ENCODE measurements at regions not wholly inside any gene's neighbourhood (a gene's known extent, or its start where the extent isn't known, plus 50 kb on each side); places are given as distances from the start of the nearest gene placed in this dataset.

DNA sequence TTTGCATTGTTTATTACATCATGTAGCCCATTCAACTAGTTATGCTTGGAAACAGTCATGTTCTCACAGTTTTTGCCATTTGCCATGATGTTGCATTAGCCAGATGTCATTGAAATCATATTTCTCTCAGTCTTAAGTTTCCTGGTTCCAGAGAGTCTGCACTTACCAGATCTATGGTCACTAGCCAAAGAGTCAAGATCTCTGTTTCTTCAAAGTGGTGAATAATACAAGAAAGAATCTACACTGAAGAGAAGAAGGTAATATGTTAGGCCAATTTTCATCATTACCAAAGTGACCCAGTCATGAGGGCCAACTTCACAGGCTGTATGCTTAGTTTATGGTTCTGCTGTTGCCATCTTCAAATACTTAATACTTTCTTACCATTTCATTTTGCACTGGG is 89.0 kb upstream of the PHYHIPL start:
- TF ChIP-seq, protein P1, sequence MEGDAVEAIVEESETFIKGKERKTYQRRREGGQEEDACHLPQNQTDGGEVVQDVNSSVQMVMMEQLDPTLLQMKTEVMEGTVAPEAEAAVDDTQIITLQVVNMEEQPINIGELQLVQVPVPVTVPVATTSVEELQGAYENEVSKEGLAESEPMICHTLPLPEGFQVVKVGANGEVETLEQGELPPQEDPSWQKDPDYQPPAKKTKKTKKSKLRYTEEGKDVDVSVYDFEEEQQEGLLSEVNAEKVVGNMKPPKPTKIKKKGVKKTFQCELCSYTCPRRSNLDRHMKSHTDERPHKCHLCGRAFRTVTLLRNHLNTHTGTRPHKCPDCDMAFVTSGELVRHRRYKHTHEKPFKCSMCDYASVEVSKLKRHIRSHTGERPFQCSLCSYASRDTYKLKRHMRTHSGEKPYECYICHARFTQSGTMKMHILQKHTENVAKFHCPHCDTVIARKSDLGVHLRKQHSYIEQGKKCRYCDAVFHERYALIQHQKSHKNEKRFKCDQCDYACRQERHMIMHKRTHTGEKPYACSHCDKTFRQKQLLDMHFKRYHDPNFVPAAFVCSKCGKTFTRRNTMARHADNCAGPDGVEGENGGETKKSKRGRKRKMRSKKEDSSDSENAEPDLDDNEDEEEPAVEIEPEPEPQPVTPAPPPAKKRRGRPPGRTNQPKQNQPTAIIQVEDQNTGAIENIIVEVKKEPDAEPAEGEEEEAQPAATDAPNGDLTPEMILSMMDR (IDR thresholded peaks at IDR 0.05; ENCODE audit: poor library complexity, severe bottlenecking): no peak
- TF ChIP-seq, protein P2, sequence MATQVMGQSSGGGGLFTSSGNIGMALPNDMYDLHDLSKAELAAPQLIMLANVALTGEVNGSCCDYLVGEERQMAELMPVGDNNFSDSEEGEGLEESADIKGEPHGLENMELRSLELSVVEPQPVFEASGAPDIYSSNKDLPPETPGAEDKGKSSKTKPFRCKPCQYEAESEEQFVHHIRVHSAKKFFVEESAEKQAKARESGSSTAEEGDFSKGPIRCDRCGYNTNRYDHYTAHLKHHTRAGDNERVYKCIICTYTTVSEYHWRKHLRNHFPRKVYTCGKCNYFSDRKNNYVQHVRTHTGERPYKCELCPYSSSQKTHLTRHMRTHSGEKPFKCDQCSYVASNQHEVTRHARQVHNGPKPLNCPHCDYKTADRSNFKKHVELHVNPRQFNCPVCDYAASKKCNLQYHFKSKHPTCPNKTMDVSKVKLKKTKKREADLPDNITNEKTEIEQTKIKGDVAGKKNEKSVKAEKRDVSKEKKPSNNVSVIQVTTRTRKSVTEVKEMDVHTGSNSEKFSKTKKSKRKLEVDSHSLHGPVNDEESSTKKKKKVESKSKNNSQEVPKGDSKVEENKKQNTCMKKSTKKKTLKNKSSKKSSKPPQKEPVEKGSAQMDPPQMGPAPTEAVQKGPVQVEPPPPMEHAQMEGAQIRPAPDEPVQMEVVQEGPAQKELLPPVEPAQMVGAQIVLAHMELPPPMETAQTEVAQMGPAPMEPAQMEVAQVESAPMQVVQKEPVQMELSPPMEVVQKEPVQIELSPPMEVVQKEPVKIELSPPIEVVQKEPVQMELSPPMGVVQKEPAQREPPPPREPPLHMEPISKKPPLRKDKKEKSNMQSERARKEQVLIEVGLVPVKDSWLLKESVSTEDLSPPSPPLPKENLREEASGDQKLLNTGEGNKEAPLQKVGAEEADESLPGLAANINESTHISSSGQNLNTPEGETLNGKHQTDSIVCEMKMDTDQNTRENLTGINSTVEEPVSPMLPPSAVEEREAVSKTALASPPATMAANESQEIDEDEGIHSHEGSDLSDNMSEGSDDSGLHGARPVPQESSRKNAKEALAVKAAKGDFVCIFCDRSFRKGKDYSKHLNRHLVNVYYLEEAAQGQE (IDR thresholded peaks at IDR 0.05; ENCODE audit: borderline replicate concordance): no peak
- TF ChIP-seq EP300 (conservative IDR thresholded peaks at IDR 0.05; ENCODE audit: poor library complexity, severe bottlenecking) (no peak), EZH2 (IDR thresholded peaks at IDR 0.05; ENCODE audit: borderline replicate concordance, insufficient read depth, low read length, poor library complexity, severe bottlenecking) (no peak), TAF1 (IDR thresholded peaks at IDR 0.05; ENCODE audit: low read depth) (no peak), POLR2AphosphoS5 (IDR thresholded peaks at IDR 0.05) (no peak), RAD21 (conservative IDR thresholded peaks at IDR 0.05) (no peak)
